ENCODE measurements at regions not wholly inside any gene's neighbourhood (a gene's known extent, or its start where the extent isn't known, plus 50 kb on each side); places are given as distances from the start of the nearest gene placed in this dataset.

GRCh38 chr4:3831529-3832150 is 65.5 kb downstream of the ADRA2C start:
- no peak for DNase-seq (ENCODE audit: low read depth)

DNA sequence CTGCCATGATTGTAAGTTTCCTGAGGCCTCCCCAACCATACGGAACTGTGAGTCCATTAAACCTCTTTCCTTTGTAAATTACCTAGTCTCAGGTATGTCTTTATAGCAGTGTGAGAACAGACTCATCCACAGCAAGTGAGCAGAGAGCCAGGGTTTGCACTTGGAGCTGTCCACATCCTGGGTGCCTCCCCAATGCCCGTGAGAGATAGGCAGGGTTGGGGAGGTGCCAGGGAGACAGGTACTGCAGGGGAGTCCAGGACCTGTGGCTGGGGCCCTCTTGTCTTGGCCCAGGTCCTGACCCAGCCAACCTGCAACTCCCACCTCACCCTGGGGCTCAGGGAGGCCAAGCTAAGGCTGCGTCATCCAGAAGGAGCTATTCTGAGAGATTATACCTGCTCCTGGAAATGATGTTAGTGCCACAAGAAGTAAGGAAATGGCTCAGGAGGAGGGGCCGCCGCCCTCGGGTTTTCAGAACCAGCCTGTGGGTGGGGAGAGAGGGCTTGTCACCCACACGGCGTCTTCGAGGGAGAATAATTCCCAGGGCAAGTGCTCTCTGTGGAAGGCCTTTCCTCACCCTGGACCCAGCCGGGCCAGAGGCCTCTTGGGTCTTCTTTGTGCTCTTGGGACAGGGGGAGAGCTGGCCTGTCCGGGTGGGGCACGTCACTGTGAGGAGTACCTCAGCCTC is 66.5 kb downstream of the ADRA2C start:
- no peak for DNase-seq (ENCODE audit: low read depth)

- no peak for DNase-seq (ENCODE audit: low read depth)
Observed at GRCh38 chr4:3833326-3833989, 67.3 kb downstream of the ADRA2C start.

- DNase-seq (ENCODE audit: low read depth): no peak
Observed at GRCh38 chr4:3834186-3834662, 68.0 kb downstream of the ADRA2C start.

- DNase-seq (ENCODE audit: low read depth): no peak
Observed at GRCh38 chr4:3834663-3835521, 68.7 kb downstream of the ADRA2C start.

DNA sequence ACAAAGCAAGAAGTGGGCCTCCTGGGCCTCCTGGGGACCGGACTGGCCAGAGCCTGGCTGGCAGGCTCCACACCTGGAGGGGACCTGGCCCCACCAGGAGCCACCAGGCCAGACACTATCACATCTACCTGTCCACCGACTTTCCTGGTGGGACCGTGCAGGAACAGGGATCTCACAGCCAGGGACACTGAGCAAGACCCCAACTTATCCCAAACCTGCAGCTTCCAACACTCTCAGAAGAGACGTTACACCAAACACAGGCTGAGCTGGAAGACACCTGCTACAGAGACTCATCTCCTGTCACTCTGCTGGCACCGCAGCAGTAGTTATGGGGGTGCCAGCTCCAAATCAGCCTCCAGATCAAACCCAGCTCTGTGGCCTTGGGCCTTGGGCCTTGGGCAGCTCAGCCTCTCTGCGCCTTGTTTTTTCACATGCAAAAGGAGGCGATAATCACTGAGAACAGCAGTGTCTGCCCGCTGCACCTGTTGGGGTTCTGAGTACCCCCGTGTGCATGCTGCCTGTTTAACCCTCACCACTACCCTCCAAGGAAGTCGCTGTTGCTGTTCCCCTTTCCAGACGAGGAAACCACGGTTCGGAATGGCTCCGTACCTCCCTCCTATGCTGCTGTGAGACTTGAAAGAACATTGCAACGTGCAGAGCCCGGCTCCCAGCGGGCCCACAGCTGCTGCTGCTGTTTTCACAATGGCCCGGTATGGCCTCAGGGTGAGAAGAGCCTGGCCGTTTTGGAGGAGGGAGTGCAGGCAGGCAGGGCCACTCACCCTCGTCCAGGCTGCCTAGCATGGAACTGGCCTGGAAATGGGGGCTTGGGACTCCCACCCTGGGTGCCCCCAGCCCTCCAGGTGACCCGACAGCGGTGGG is 69.6 kb downstream of the ADRA2C start:
- no peak for DNase-seq (ENCODE audit: low read depth)

GRCh38 chr4:3836406-3836755 is 70.2 kb downstream of the ADRA2C start:
- DNase-seq (ENCODE audit: low read depth): no peak

- DNase-seq (ENCODE audit: low read depth): no peak
Observed at GRCh38 chr4:3836756-3837601, 70.8 kb downstream of the ADRA2C start.

DNA sequence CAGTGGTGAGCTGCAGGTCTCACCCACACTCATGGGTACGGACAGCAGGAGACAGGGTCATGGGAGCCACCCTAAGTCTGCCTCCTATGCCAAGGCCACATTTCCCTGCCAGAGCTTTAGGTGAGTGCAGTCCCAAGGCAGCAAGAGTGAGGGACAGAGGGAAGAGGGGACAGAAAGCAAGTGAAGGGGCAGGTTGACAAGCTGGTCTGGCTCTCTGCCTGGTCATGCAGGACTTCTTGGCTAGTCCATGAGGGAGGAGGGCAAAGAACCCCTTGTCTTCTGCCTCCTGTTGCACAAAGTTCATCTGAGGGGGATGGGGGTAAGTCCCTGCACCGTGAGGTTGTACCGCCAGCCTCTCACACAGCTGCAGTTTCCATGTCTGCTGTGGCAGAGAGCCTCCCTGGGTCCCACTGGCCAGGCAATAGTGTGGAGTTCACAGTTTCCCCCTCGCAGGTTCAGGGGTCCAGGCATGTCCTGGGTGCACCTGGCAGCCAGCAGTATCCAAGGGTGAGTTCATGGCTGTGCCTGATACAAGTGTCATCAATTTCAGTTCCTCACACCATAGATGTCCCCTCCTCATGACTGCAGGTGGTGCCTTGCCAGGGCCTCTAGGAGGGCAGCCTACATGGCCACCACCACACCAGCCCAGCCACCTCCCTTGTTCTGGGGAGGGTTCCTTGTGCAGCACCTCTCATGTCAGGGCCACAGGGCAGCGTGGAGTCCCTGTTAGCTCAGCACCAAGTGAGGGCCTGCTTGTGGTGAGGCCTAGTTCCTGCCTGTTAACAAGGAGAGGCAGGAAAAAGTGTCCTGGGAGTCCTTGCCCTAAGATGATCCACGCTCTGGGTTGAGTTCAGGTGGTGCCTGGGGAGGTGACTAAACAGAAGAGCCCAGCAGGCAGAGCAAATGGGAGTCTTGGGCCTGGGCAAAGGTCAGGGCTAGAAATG is 72.5 kb downstream of the ADRA2C start:
- DNase-seq (ENCODE audit: low read depth): no peak

GRCh38 chr4:3845094-3845743 is 79.0 kb downstream of the ADRA2C start:
- no peak for DNase-seq (ENCODE audit: low read depth)

DNA sequence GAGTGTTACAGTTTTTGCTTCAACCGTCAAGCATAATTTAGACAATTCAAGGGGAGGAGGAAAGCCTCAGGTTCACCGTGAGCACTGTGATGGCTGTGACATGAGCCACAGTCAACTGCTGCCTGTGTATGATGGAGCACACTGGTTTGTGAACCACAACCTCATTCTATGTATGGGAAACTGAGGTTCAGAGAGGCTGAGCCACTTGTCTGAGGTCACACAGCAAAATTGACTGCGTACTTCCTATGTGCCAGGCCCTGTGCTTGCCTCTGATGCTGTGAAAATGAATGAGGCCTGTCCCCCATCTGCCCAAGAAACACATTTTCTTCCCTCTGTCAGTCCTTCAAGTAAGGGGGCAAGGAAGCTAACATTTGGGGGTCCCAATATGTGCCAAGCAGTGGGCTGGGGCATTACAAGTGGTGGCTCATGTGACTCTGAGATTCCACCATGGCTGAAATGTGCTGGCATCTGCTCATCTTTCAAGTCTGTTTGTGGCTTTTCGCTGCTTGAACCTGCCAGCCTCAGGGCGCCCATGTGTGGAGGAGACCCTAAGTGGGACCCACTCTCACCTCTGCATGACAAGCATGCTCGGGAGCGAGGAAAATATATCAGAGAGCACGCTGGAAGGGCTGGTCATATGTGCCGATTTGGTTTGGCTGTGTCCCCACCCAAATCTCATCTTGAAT is 79.7 kb downstream of the ADRA2C start:
- no peak for DNase-seq (ENCODE audit: low read depth)

DNA sequence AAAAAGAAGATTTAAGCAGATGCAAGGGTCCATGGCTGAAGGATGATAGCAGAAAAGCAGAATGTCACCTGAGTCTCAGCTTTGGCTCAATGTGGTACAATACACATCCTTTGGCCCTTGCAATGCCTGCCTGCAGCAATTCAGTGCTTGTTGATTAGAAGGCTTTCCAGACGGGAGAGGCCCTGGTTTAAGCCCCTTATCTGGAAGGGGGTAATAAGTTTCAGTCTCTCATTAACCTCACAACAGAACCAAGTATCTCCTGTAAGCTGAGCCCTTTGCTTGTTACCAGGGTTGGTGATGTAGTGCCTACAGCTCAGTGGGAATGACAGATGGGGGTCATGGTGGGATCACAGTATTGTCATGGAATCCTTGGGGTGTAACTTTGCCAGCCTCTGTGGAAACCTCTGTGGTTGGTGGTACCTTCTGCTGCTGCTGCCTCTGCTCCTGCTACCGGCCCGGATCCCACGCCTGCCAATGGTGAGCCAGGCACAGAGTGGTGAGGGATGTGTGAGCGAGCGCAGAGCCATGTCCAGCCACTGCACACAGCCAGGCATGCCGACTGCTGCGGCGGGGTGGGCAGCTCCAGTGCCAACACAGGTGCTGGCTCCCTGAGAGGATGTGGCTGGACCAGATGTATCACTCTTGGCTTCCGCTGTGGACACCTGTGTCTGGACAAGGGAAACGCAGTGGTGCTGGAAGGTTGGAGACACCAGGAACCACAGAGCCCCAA is 81.2 kb downstream of the ADRA2C start:
- no peak for DNase-seq (ENCODE audit: low read depth)

DNA sequence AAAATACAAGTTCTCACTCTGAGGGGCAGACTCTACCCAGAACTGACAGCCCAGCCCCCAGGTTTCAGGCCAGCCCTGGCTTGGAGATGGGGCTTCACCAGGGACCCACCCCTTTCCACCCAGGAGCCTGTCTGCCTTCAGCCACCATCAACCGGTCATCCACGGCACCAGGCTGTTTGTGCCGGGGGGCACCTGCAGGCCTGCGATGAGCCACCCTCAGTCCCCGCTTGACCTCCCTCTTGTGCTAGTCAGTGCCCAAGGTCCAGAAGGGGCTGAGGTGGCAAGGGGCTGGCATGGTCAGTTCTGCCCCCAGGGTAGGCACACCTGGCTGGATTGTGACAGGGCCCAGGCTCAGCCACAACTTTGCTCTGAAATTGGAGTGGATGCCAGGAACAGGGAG is 82.1 kb downstream of the ADRA2C start:
- no peak for DNase-seq (ENCODE audit: low read depth)

DNA sequence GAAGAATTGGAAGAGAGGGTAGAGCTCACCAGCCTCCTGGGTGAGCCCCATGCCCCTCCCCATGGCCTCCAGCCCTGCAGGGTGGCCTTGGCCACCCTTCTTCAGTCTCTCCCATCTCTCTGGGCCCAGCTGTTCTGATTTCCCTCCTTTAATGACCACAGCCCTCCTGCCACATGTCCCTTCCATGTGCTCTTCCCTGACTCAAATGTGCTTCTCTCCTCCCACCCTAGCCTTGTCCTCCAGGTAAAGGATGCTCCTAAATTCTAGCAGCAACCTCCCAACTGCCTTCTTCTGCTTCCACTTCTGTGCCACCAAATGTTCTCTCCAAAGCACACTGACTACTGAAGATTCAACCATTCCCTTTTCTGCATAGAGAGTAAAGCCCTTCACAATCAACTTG is 83.0 kb downstream of the ADRA2C start:
- no peak for DNase-seq (ENCODE audit: low read depth)

GRCh38 chr4:3850128-3850527 is 83.9 kb downstream of the ADRA2C start:
- DNase-seq (ENCODE audit: low read depth): no peak

DNA sequence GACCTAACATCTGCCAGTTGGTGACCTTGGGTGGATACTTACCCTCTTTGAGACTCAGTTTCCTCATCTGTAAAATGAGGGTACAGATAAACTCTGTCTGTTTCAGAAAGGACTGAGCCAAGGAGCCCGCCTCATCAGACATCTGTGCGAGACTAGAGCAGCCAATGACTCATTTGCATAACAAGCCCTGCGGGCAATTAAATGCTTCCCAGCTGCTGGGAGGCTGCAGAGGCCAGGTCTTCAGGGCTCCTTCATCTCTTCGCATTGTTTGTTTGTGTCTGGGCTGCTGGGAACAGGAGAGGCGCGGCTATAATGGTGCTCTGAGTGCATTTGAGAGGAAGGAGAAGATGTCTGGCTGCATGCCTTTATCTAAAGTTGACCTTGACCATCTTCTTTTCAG is 85.0 kb downstream of the ADRA2C start:
- no peak for DNase-seq (ENCODE audit: low read depth)

DNA sequence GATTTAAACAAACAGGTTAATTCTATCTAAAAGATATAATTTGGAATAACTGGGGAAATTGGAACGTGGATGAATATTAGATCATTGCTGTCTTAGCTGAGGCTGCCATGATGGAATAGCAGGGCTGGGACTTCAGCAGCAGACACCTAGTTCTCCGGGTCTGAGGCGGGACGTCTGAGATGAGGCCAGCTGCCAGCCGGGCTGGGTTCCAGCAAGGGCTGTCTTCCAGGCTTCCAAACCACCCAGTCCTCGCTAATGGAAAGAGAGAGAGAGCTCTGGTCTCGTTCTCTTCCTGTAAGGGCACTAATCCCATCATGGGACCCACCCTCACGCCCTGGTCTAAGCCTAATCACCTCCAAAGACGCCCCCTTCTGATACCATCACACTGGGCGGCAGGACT is 85.7 kb downstream of the ADRA2C start:
- no peak for DNase-seq (ENCODE audit: low read depth)

DNA sequence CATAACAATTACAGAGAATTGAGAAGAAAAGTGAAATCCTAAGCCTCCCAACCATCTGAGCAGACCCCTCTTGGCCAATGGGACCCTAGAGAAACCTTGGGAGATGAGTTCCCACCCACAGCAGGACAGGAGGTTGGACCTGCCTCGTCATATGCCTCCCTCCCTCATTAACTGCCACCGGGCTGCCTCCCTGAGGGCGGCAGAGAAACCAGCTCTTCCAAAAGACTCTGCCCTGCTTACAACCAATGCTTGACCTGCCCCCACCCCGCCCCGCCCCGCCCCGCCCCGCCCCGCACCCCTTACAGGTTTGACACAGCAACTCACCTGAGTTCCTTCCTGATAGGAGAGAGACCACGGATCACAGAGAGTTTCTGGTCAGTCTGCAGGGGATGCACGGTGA is 86.1 kb downstream of the ADRA2C start:
- DNase-seq (ENCODE audit: low read depth): no peak

Data from stimulated activated CD8-positive, alpha-beta memory T cell treated with anti-CD3 and anti-CD28 coated beads, Interleukin-15, amount 100 ng/mL, for 24 hours (primary cell).